ENCODE measurements at regions not wholly inside any gene's neighbourhood (a gene's known extent, or its start where the extent isn't known, plus 50 kb on each side); places are given as distances from the start of the nearest gene placed in this dataset.
"Not testable (repeated sequence)": the region's sequence is repeated elsewhere in the genome, so short reads cannot be mapped to it uniquely, and the experiment has no call there.

DNA sequence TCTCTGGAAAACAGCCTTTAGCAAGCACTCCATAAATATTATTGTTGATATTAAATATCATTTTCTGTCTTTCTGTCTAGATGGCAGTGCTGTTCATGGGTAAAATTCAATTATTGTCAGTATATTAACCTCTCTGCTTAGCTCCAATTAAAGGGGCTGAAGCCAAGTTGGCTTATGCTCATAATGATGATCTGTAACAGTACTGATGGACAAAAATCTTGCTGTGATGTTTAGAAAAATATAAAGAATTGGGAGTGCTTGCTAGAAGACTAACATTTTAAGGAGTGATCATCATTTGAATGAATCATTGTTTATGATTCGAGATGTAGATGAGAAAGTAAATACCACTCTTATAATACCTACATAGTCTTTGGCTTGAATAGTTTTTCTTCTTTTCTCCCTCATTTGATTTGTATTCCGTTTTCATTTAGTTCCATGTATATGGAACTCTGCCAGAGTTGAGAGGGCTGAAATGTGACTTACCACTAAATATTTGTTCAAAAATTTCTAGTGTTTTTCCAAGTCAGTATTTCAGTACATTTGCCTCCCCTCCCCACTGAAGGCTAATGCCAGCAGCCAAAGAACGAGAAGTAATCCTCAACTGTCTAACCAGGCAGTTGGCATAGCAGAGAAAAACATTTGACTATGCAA, 538.3 kb downstream of the CSNK1G3 start:
- no peak for DNase-seq

GRCh38 chr5:124045412-124045811, 533.4 kb downstream of the CSNK1G3 start:
- DNase-seq = no peak

DNA sequence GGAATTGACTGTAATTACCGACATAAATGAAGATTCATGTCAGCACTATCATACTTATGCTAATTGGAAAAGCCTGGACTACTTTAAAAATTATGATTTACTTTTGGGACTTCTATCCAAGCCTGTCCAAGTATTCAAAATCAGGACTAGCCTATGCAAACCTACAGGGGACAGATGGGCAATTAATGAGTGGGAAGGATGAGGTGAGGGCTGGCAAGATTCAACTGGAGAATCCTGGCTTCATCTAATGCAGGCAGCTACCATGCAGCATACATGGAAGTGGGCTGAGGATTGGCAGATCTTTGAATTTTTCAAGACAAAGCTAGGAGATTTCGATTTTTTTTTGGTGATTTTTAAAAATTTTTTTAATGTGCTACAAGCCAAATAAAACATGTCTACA, 532.6 kb downstream of the CSNK1G3 start:
- no peak for DNase-seq

- DNase-seq = no peak
These were observed 531.5 kb downstream of the CSNK1G3 start for GRCh38 chr5:124043456-124043855.

DNA sequence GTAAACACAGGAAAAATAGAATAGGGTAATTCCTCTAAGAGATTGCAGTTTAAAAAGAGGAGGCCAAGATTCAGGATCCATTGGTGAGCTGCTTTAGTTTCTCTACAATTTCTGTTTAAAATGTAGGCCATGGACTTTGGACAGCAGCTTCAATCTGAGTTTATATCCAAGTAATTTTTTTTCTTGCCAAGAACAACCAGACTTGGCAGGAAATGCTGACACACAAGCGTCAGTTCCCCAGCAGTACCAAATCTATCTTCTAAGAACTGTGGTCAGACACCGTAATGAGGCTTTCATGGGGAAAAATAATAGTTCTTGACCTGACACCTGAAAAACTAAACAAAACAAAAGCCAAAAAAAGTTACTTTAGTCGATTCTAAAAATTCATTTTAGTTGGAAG, 528.8 kb downstream of the CSNK1G3 start:
- no peak for DNase-seq

DNA sequence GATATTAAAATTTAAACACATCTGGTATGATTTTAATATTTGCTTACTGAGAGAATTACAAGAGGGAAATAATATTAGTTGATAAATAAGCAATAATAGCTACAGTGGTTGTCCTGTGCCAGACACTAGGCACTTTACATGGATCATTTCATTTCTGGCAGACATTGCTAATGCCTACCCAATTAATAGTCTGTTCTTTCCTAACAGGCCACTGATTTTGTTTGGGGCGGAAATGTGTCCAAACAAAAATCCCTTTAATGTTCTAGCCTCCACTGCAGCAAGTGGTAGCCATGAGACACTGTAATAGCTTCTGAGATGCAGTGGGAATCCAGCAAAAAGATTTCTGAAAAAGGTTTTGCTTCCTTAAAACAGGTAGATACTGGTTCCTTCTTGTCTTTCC, 527.4 kb downstream of the CSNK1G3 start:
- DNase-seq = no peak

GRCh38 chr5:124036786-124037185, 524.8 kb downstream of the CSNK1G3 start:
- DNase-seq = no peak

DNA sequence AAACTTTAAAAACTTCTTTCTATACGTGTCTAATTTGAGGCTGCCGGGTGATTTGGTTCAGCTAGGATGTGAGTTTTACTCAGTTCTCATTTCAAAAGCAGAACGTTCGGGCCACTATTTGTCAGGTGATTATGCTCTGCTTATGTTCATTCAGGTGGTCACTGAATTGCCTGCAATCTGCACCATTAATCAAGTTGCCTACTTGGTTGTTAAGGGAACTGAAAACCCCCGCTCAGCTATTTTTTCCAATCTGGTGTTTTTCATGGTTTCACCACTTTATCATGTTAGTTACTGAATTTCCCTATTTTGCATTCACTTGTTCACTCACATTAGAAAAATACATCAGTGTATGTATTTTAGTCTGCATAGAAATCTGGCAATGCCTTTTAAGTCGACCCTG, 523.0 kb downstream of the CSNK1G3 start:
- no peak for DNase-seq

GRCh38 chr5:124034083-124034700, 522.2 kb downstream of the CSNK1G3 start:
- no peak for DNase-seq

- DNase-seq = no peak
These were observed 518.1 kb downstream of the CSNK1G3 start for GRCh38 chr5:124030043-124030491.

GRCh38 chr5:124027441-124027840, 515.5 kb downstream of the CSNK1G3 start:
- DNase-seq = no peak

GRCh38 chr5:124025306-124025845, 513.4 kb downstream of the CSNK1G3 start:
- no peak for DNase-seq

DNA sequence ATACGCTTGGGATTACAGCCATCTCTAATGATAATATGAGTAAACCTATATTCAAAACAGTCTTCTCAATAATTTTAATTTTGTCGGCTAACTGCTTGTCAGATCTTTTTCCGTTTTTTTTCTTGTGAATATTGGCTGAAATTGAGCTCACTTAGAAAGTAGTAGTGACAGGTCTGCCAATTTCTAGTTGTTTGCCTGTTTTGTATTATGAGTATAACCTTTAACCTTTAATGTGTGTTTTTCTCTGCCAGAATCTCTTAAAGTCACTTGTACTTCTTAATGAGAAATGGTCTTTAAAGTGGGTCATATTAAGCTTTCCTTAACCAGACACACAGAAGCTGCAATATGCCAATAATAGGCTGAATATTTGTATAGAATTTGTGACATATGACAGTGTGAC, 511.0 kb downstream of the CSNK1G3 start:
- DNase-seq = no peak

- DNase-seq = no peak
These were observed 509.8 kb downstream of the CSNK1G3 start for GRCh38 chr5:124021776-124022175.

- no peak for DNase-seq
These were observed 509.2 kb downstream of the CSNK1G3 start for GRCh38 chr5:124021066-124021641.

- DNase-seq = not testable (repeated sequence)
These were observed 505.3 kb downstream of the CSNK1G3 start for GRCh38 chr5:124017321-124017720.

DNA sequence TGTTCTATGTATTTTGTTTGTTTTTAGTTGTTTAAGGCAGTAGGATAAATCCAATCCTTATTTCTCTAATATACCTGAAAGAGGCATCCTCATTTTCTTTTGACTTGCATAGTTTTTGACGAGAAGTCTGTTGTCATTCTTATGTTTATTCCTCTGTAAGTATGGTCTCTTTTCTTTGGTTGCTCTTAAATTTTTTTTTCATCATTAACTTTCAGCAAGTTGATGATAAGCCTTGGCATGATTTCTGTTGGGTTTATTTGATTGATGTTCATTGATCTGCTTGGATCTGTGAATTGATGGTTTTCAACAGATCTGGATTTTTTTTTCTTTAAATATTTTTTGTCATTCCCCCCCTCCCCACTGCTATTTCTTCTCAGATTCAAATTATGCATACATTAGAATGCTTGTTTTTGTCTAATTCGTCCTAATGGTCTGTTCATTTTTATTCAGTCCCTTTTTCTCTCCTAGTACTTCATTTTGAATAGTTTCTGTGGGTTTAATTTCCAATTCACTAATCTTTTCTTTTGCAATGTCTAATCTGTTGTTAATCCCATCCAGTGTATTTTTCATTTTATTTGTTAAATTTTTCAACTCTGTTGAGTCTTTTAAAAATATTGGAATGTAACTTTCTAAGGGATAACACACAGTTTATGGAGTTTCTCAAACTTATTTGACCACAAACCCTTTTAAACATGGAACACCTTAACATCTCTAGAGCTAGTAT, 495.9 kb downstream of the CSNK1G3 start:
- DNase-seq = no peak

- no peak for DNase-seq
These were observed 489.1 kb downstream of the CSNK1G3 start for GRCh38 chr5:124001036-124001615.

DNA sequence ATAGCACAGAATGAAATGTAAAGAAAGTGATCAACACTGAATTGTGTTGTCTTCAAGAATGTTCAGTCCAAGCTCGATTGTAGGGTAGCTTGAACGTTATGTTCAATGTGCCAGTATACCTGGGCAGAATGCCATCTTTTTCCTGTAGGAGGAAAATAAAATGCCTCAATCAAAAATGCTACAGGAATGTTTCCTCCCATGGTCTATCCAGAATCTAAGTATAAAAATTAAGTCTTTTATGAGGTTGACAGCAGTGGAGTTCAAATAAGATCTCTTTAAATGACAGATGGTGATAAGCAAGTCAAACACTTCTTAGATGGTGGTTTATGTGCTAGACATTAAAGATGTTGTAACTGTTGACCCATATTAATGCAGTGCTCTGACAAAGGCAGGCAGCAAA, 488.6 kb downstream of the CSNK1G3 start:
- no peak for DNase-seq

DNA sequence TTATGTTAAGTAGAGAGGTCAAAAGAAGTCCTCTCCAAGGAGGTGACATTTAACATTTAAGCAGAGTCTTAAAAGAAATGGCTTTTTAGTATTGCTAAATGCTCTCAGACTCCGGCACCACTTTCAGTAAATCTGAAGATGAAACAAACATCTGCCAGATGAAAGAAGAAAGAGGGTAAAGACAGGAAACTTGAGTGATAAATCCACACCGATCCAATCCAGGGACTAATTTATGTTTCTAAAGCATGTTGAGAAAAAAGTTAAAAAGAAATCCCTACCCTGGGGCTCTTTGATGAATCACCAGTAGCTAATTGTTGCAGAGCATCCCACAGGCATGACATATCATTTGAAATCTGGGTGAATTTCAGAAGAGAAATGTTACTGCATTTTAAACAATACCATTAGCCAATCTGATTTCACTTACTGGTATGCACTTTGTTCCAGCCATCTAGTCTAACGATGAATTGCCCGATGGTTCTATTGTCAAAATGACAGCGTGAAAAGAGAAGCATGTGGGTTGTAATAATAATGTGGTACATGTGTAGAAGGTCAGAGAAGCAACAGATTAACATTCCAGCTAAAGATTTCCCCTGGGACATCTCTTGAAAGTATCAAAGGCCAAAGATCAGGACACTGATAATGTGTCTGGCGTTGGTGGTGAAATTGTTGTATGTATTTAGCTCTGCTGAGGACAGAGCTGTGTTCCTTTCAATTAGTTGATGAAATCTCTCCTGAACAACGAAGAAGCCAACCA, 485.7 kb downstream of the CSNK1G3 start:
- DNase-seq = no peak

- no peak for DNase-seq
These were observed 485.1 kb downstream of the CSNK1G3 start for GRCh38 chr5:123997064-123997461.

DNA sequence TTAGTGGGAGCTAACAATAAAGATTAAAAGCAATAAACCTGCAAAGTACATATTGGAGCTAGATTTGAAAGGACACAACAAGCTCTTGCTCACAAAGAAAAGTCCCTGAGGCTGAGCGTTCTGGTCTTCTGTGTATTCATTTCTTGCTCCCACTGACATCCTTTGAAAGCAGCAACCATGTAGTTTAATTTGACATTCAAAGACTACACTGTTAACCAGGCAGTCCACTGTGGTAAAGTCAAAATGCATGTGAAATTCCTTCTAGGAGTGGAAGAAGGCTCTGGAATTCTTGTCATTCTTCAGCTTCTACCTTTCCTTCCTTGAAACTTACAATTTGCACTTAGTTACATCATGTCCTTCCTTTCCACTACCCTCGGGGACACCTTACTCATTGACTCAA, 480.7 kb downstream of the CSNK1G3 start:
- DNase-seq = no peak
